Liver (tissue), 3 donors: ENCODE measurements at regions not wholly inside any gene's neighbourhood (a gene's known extent, or its start where the extent isn't known, plus 50 kb on each side); places are given as distances from the start of the nearest gene placed in this dataset.

Experiments used
- ATF3 ChIP-seq: IDR thresholded peaks from 2 replicates; pipeline ENCODE4 v1.6.1; 2016; ENCODE audit warnings: antibody characterized with exemption
- CTCF ChIP-seq: fragments of 150-350 bp; IDR thresholded peaks from 2 replicates; pipeline ENCODE4 v1.5.1; 2017; ENCODE audit warnings: improper control_type of control experiment, low read depth, low read length; ENCODE audit not compliant: missing input control
- MAX ChIP-seq: IDR thresholded peaks from 2 replicates; pipeline ENCODE4 v1.6.1; 2016; ENCODE audit warnings: antibody characterized with exemption
- SP1 ChIP-seq: IDR thresholded peaks from 2 replicates; pipeline ENCODE4 v1.6.1; 2018; ENCODE audit warnings: antibody characterized with exemption, mild to moderate bottlenecking
- ZBTB33 ChIP-seq: IDR thresholded peaks from 2 replicates; pipeline ENCODE4 v1.6.1; 2016; ENCODE audit warnings: antibody characterized with exemption
- donor health status: healthy.
- donor health status: healthy.

- TF ChIP-seq CTCF (no peak), SP1 (no peak), ATF3 (no peak), MAX (no peak), ZBTB33 (no peak)
Observed at GRCh38 chr21:16425376-16425775, 695.6 kb downstream of the USP25 start.
